Endodermal cell (in vitro differentiated cells): ENCODE measurements at regions not wholly inside any gene's neighbourhood (a gene's known extent, or its start where the extent isn't known, plus 50 kb on each side); places are given as distances from the start of the nearest gene placed in this dataset.

ENCODE experiments used
- DNase-seq: peaks from one replicate; pipeline ENCODE4 v3.0.0-alpha.2; 2017
- H3K27ac ChIP-seq: 2 replicates; pipeline ENCODE4 v1.5.1; 2013; ENCODE audit warnings: mild to moderate bottlenecking, low read depth, low read length, moderate library complexity
- H3K27me3 ChIP-seq: 2 replicates; pipeline ENCODE4 v1.6.1; 2013; ENCODE audit warnings: mild to moderate bottlenecking, low read length, moderate library complexity; ENCODE audit not compliant: insufficient read depth, control insufficient read depth, poor library complexity, severe bottlenecking
- H3K36me3 ChIP-seq: 2 replicates; pipeline ENCODE4 v1.7.0; 2013; ENCODE audit warnings: mild to moderate bottlenecking, low read length, moderate library complexity; ENCODE audit not compliant: control insufficient read depth, insufficient read depth
- H3K4me1 ChIP-seq: one replicate; pipeline ENCODE4 v1.7.0; 2013; ENCODE audit warnings: low read length; ENCODE audit not compliant: control insufficient read depth, insufficient read depth
- H3K4me3 ChIP-seq: 2 replicates; pipeline ENCODE4 v1.5.1; 2013; ENCODE audit warnings: mild to moderate bottlenecking, low read length, moderate library complexity
- H3K9ac ChIP-seq: 2 replicates; pipeline ENCODE4 v1.6.1; 2013; ENCODE audit warnings: mild to moderate bottlenecking, low read length, moderate library complexity; ENCODE audit not compliant: poor library complexity, severe bottlenecking; ENCODE audit errors: extremely low read depth
- H3K9me3 ChIP-seq: 2 replicates; pipeline ENCODE4 v1.6.1; 2013; ENCODE audit warnings: mild to moderate bottlenecking, low read length, moderate library complexity; ENCODE audit not compliant: control insufficient read depth
- H3K27ac Mint-ChIP-seq: 2 replicates; pipeline ENCODE4 v1.8.0; 2020; ENCODE audit warnings: mixed read lengths
- H3K27me3 Mint-ChIP-seq: 2 replicates; pipeline ENCODE4 v1.8.0; 2021; ENCODE audit warnings: mild to moderate bottlenecking, mixed read lengths; ENCODE audit not compliant: insufficient read depth
- H3K36me3 Mint-ChIP-seq: 2 replicates; pipeline ENCODE4 v1.8.0; 2020; ENCODE audit warnings: low read depth, mixed read lengths
- H3K4me1 Mint-ChIP-seq: 2 replicates; pipeline ENCODE4 v1.8.0; 2020; ENCODE audit warnings: mixed read lengths
- H3K4me3 Mint-ChIP-seq: 2 replicates; pipeline ENCODE4 v1.8.0; 2020; ENCODE audit warnings: mild to moderate bottlenecking, moderate library complexity, mixed read lengths
- H3K9me3 Mint-ChIP-seq: 2 replicates; pipeline ENCODE4 v1.8.0; 2020; ENCODE audit warnings: mild to moderate bottlenecking, mixed read lengths
- WGBS, 2 experiments: methylation state at CpG; one replicate each; pipeline versions ENCODE4 v1.1.5 to v1.1.7; 2013; ENCODE audit warnings: missing lambda C conversion rate in 2 of 2, mixed read lengths in 1 of 2; ENCODE audit not compliant: insufficient coverage in 1 of 2, insufficient read length in 1 of 2; 5-methylcytosine and 5-hydroxymethylcytosine counted together
- TF ChIP-seq, protein P1 (sequence below): fragments of 200-600 bp; sonication (generic); conservative IDR thresholded peaks from 2 replicates; pipeline ENCODE4 v1.5.0; 2021; ENCODE audit warnings: antibody characterized with exemption, mild to moderate bottlenecking

DNA sequence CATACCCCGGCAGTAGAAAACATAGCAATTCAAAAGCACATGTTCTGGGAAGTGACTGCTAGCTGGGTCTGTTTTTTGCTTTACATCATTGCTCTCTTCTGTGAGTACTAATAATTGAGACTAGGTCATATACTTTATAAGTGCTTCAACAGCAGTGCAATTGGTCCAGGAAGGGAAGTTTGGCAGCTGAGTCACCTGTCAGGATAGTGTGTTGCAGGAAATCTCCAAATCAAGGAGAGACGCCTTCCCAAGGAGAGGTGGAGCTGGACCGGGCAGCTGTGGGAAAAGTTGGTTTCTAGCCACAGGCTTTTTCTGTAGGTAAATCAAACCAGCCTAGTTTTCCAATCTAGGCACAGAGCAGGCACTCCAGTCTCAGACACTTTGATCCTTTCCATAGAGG, 330.1 kb downstream of the ENC1 start:
- H3K36me3 ChIP-seq = no peaks in the 10 kb centered on the region
- H3K36me3 Mint-ChIP-seq = no peaks in the 10 kb centered on the region
- peaks cover 1% of the 10 kb centered on the region for H3K27me3 Mint-ChIP-seq
- H3K27me3 ChIP-seq = no peaks in the 10 kb centered on the region
- no peak overlapping the region for H3K9ac ChIP-seq
- no peak overlapping the region for H3K27ac ChIP-seq
- H3K9me3 Mint-ChIP-seq = no peaks in the 10 kb centered on the region
- no peak for DNase-seq
- WGBS, 2 experiments = 98 to 100% methylated on average over 2 to 3 of the region's 3 CpGs
- no peak overlapping the region for H3K4me3 ChIP-seq
- no peak overlapping the region for H3K4me3 Mint-ChIP-seq
- no peaks in the 10 kb centered on the region for H3K9me3 ChIP-seq
- H3K4me1 ChIP-seq = no peaks in the 10 kb centered on the region
- H3K27ac Mint-ChIP-seq = no peak overlapping the region
- TF ChIP-seq, protein P1, sequence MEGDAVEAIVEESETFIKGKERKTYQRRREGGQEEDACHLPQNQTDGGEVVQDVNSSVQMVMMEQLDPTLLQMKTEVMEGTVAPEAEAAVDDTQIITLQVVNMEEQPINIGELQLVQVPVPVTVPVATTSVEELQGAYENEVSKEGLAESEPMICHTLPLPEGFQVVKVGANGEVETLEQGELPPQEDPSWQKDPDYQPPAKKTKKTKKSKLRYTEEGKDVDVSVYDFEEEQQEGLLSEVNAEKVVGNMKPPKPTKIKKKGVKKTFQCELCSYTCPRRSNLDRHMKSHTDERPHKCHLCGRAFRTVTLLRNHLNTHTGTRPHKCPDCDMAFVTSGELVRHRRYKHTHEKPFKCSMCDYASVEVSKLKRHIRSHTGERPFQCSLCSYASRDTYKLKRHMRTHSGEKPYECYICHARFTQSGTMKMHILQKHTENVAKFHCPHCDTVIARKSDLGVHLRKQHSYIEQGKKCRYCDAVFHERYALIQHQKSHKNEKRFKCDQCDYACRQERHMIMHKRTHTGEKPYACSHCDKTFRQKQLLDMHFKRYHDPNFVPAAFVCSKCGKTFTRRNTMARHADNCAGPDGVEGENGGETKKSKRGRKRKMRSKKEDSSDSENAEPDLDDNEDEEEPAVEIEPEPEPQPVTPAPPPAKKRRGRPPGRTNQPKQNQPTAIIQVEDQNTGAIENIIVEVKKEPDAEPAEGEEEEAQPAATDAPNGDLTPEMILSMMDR = no peak
- no peaks in the 10 kb centered on the region for H3K4me1 Mint-ChIP-seq

DNA sequence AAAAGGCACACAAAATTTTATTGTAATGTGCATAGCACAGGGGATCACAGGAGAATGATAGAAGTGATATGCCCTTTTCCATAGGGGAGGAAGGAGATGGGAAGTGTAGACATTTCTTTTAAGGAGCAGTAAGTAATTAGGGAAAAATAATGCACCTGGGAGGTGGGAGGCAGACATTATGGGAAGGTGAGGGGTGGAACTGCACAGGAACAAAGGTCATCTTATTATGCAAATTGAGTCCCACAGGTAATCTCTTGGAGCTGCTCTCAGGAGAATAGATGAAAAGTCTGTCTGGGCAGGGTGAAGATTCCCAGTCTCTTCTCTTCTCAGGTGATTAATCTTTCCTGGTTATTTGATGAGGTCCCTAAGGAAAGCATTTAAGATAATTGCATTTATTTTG, 331.5 kb downstream of the ENC1 start:
- H3K27me3 ChIP-seq = no peaks in the 10 kb centered on the region
- H3K4me3 ChIP-seq = no peak overlapping the region
- no peak overlapping the region for H3K9ac ChIP-seq
- H3K36me3 ChIP-seq = no peaks in the 10 kb centered on the region
- no peaks in the 10 kb centered on the region for H3K9me3 ChIP-seq
- H3K4me1 Mint-ChIP-seq = no peaks in the 10 kb centered on the region
- no peak overlapping the region for H3K27ac Mint-ChIP-seq
- TF ChIP-seq, protein P1 = no peak
- H3K27ac ChIP-seq = no peak overlapping the region
- H3K4me3 Mint-ChIP-seq = no peak overlapping the region
- peaks cover 1% of the 10 kb centered on the region for H3K27me3 Mint-ChIP-seq
- H3K9me3 Mint-ChIP-seq = no peaks in the 10 kb centered on the region
- H3K4me1 ChIP-seq = no peaks in the 10 kb centered on the region
- DNase-seq = no peak
- H3K36me3 Mint-ChIP-seq = no peaks in the 10 kb centered on the region

DNA sequence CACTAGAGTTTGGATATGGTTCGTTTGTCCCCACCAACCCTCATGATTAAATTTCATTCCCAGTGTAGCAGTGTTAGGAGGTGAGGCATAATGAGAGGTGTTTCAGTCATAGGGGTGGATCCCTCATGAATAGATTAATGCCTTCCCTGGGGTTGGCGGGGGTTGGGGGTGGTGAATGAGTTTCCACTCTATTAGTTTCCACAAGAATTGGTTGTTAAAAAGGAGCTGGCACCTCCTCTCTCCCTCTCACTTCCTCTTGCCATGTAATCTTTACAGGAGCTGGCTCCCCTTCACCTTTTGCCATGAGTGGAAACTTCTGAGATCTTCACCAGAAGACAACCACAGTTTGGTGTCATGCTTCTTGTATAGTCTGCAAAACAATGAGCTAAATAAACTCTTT, 333.7 kb downstream of the ENC1 start:
- Mint-ChIP-seq H3K9me3 (no peaks in the 10 kb centered on the region), H3K4me3 (no peak overlapping the region), H3K27me3 (no peaks in the 10 kb centered on the region), H3K27ac (no peak overlapping the region), H3K36me3 (no peaks in the 10 kb centered on the region), H3K4me1 (no peaks in the 10 kb centered on the region)
- no peaks in the 10 kb centered on the region for H3K27me3 ChIP-seq
- WGBS, 2 experiments = 83% methylated on average over 1 of the region's 2 CpGs; no CpG with 5 or more reads in 1 of the 2 experiments
- TF ChIP-seq, protein P1 = no peak
- no peaks in the 10 kb centered on the region for H3K36me3 ChIP-seq
- DNase-seq = no peak
- no peak overlapping the region for H3K9ac ChIP-seq
- no peaks in the 10 kb centered on the region for H3K4me1 ChIP-seq
- H3K9me3 ChIP-seq = no peaks in the 10 kb centered on the region
- no peak overlapping the region for H3K27ac ChIP-seq
- H3K4me3 ChIP-seq = no peak overlapping the region
